GM12878 (cell line): ENCODE measurements at regions not wholly inside any gene's neighbourhood (a gene's known extent, or its start where the extent isn't known, plus 50 kb on each side); places are given as distances from the start of the nearest gene placed in this dataset.

Experiments
- EP300 ChIP-seq, 2 experiments: fragments of 150-350 bp in 1 of 2; IDR thresholded peaks; 2 replicates each; pipeline ENCODE4 v1.6.1; 2011 to 2012; ENCODE audit warnings: low read depth in 2 of 2, low read length in 2 of 2, borderline replicate concordance in 1 of 2, improper control_type of control experiment in 1 of 2, inconsistent platforms in 1 of 2; ENCODE audit not compliant: control insufficient read depth in 1 of 2
- ZNF217 ChIP-seq: fragments of 450-650 bp; IDR thresholded peaks from 2 replicates; pipeline ENCODE4 v1.6.1; 2017; ENCODE audit warnings: antibody characterized with exemption, mild to moderate bottlenecking
- TF ChIP-seq, protein P1 (sequence below): fragments of 450-650 bp; formaldehyde crosslinking; IDR thresholded peaks from 2 replicates; pipeline ENCODE4 v1.4.0; 2020; ENCODE audit warnings: mild to moderate bottlenecking, moderate library complexity
- TF ChIP-seq, protein P2 (sequence below): IDR thresholded peaks from 2 replicates; pipeline ENCODE4 v1.6.1; 2011; ENCODE audit warnings: low read depth, mild to moderate bottlenecking, low read length, moderate library complexity, borderline replicate concordance; ENCODE audit errors: extremely low read depth
- TF ChIP-seq, protein P3 (sequence below): fragments of 450-650 bp; IDR thresholded peaks from 2 replicates; pipeline ENCODE4 v1.6.1; 2017; ENCODE audit warnings: mild to moderate bottlenecking

DNA sequence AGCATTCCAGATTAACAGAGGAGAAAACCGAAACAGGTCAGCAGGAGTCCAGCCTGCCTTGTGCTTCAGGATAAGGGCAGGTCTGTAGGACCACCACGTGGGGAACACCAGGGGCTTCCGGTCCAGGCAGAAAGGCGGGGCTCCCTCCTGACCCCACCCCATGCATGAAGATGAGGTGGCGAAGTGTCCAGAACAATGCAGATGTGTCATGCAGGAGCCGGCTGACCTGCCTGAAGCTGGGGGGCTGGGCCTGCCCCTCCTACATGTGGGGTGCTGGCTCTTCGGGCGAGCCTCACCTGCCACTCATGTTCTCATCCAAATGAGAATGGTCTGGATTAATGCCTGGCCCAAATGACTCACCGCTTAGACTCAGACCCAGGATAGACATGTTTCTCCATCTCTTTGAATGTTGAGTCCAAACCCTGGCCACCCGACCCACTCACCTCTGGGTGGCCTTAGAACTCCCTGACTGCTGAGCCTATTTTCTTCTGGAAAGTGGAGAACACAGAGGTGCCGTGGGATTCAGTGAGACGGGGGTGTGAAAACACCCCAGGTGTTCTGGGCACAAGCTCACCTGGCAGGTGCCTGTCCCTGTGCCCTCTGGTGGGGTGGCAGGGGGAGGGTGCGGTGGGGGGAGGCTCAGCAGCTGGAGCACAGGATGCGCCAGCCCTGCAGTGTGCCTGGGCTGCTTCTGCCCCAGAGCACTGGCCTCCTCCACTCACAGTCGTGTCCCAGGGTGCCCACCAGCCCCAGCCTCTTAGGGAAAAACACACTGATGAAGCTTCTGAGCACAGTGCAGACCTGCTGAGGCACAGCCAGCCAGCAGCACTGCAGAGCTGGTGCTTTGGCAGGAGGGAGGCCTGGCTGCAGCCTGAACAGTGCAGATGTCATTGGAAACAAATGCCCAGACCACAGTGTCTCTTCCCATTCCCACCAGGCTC, 55.2 kb upstream of the GDF10 start (continued):
- TF ChIP-seq, protein P1, sequence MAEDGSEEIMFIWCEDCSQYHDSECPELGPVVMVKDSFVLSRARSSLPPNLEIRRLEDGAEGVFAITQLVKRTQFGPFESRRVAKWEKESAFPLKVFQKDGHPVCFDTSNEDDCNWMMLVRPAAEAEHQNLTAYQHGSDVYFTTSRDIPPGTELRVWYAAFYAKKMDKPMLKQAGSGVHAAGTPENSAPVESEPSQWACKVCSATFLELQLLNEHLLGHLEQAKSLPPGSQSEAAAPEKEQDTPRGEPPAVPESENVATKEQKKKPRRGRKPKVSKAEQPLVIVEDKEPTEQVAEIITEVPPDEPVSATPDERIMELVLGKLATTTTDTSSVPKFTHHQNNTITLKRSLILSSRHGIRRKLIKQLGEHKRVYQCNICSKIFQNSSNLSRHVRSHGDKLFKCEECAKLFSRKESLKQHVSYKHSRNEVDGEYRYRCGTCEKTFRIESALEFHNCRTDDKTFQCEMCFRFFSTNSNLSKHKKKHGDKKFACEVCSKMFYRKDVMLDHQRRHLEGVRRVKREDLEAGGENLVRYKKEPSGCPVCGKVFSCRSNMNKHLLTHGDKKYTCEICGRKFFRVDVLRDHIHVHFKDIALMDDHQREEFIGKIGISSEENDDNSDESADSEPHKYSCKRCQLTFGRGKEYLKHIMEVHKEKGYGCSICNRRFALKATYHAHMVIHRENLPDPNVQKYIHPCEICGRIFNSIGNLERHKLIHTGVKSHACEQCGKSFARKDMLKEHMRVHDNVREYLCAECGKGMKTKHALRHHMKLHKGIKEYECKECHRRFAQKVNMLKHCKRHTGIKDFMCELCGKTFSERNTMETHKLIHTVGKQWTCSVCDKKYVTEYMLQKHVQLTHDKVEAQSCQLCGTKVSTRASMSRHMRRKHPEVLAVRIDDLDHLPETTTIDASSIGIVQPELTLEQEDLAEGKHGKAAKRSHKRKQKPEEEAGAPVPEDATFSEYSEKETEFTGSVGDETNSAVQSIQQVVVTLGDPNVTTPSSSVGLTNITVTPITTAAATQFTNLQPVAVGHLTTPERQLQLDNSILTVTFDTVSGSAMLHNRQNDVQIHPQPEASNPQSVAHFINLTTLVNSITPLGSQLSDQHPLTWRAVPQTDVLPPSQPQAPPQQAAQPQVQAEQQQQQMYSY (CRISPR knock-in tag), result no peak
- TF ChIP-seq, protein P2, sequence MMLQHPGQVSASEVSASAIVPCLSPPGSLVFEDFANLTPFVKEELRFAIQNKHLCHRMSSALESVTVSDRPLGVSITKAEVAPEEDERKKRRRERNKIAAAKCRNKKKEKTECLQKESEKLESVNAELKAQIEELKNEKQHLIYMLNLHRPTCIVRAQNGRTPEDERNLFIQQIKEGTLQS, result no peak
- TF ChIP-seq, protein P3, sequence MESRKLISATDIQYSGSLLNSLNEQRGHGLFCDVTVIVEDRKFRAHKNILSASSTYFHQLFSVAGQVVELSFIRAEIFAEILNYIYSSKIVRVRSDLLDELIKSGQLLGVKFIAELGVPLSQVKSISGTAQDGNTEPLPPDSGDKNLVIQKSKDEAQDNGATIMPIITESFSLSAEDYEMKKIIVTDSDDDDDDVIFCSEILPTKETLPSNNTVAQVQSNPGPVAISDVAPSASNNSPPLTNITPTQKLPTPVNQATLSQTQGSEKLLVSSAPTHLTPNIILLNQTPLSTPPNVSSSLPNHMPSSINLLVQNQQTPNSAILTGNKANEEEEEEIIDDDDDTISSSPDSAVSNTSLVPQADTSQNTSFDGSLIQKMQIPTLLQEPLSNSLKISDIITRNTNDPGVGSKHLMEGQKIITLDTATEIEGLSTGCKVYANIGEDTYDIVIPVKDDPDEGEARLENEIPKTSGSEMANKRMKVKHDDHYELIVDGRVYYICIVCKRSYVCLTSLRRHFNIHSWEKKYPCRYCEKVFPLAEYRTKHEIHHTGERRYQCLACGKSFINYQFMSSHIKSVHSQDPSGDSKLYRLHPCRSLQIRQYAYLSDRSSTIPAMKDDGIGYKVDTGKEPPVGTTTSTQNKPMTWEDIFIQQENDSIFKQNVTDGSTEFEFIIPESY, result no peak
- TF ChIP-seq EP300 (IDR thresholded peaks at IDR 0.05; ENCODE audit: borderline replicate concordance in 1 of 2, control insufficient read depth in 1 of 2, low read depth in 2 of 2, low read length in 2 of 2), result no peak
- TF ChIP-seq ZNF217, result no peak
